ENCODE measurements at regions not wholly inside any gene's neighbourhood (a gene's known extent, or its start where the extent isn't known, plus 50 kb on each side); places are given as distances from the start of the nearest gene placed in this dataset.

- TF ChIP-seq CTCF (conservative IDR thresholded peaks at IDR 0.05; ENCODE audit: low read depth, low read length) = no peak
- no peak for TF ChIP-seq EZH2 (IDR thresholded peaks at IDR 0.05; ENCODE audit: low read length, unreplicated experiment)
- no peak for TF ChIP-seq EZH2phosphoT487 (IDR thresholded peaks at IDR 0.05; ENCODE audit: borderline replicate concordance, low read length)
These were observed 64.6 kb upstream of the LTA4H start for GRCh38 chr12:96099986-96100385.
